ENCODE measurements at regions not wholly inside any gene's neighbourhood (a gene's known extent, or its start where the extent isn't known, plus 50 kb on each side); places are given as distances from the start of the nearest gene placed in this dataset.

DNA sequence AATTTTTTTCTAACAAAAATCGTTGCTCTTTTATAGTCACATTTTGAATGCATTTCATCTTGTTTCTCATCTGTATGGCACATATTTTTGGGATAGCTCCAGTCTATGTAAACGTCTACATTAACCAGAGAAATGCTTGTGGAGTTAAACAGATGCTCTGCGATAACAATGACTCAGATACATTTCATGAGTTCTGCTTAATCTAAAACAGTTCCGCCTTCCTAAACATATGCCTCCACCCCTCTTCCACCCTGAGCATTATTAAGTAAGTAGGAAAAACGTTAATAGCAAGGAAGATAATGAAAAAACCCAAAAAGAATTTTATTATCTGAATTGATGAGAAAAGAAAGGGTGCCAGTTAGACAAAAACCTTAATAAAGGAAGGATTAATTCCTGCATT lies 396.1 kb downstream of the TUSC7 start:
- no peak for DNase-seq (ENCODE audit: low read depth)
- TF ChIP-seq, protein P1, sequence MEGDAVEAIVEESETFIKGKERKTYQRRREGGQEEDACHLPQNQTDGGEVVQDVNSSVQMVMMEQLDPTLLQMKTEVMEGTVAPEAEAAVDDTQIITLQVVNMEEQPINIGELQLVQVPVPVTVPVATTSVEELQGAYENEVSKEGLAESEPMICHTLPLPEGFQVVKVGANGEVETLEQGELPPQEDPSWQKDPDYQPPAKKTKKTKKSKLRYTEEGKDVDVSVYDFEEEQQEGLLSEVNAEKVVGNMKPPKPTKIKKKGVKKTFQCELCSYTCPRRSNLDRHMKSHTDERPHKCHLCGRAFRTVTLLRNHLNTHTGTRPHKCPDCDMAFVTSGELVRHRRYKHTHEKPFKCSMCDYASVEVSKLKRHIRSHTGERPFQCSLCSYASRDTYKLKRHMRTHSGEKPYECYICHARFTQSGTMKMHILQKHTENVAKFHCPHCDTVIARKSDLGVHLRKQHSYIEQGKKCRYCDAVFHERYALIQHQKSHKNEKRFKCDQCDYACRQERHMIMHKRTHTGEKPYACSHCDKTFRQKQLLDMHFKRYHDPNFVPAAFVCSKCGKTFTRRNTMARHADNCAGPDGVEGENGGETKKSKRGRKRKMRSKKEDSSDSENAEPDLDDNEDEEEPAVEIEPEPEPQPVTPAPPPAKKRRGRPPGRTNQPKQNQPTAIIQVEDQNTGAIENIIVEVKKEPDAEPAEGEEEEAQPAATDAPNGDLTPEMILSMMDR (conservative IDR thresholded peaks at IDR 0.05; ENCODE audit: low read depth, low read length): no peak
- no peak overlapping the region for H3K4me3 ChIP-seq (ENCODE audit: low read depth, low read length)

GRCh38 chr3:117106396-117106795 lies 396.8 kb downstream of the TUSC7 start:
- no peak for DNase-seq (ENCODE audit: low read depth)
- TF ChIP-seq, protein P1 (conservative IDR thresholded peaks at IDR 0.05; ENCODE audit: low read depth, low read length): no peak

GRCh38 chr3:117107946-117108345 lies 398.4 kb downstream of the TUSC7 start:
- no peak overlapping the region for H3K4me3 ChIP-seq (ENCODE audit: low read depth, low read length)
- TF ChIP-seq, protein P1 (conservative IDR thresholded peaks at IDR 0.05; ENCODE audit: low read depth, low read length): no peak
- DNase-seq (ENCODE audit: low read depth): no peak

More at GRCh38 chr3:117106396-117106795, 396.8 kb downstream of the TUSC7 start:
- H3K4me3 ChIP-seq (ENCODE audit: low read depth, low read length): no peak overlapping the region

- TF ChIP-seq, protein P1 (conservative IDR thresholded peaks at IDR 0.05; ENCODE audit: low read depth, low read length): no peak
- no peak for DNase-seq (ENCODE audit: low read depth)
- H3K4me3 ChIP-seq (ENCODE audit: low read depth, low read length): no peak overlapping the region
Measured at GRCh38 chr3:117109178-117109577, 399.6 kb downstream of the TUSC7 start.

GRCh38 chr3:117114517-117115265 lies 405.1 kb downstream of the TUSC7 start:
- DNase-seq (ENCODE audit: low read depth): no peak
- H3K4me3 ChIP-seq (ENCODE audit: low read depth, low read length): no peak overlapping the region
- TF ChIP-seq, protein P1 (conservative IDR thresholded peaks at IDR 0.05; ENCODE audit: low read depth, low read length): no peak

DNA sequence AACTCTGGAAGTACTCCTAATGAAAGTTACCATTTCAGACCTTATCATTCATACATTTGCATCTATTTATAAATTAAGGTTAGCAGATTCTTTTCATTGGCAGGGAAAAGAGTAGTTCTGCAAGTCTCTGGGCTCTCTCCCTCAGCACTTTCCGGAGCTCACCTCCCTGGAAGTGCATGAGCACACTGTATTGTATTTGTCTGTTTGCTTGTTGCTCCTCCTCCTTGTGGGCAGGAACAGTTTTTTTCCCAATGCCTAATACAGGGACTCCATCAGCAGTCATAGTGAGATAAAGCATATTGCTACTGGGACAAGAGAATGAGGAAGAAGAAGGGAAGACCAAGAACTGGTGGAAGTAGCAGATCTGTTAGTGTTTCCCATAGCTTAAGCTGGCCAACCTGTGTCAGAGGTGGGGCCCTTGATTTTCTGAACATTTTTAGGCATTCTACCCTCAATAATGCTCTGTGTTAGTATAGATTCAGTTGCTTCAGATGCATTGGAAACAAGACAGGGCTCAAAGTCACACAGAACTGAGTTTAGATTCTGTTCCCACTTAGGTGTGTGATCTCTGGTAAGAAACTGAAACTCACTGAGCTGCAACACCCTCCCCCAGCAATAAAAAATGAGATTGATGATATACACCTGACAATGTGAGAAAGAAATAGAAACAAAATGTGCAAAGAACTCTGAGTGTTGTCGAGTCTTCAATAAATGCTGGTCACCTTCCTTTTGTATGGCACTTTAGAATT lies 407.8 kb downstream of the TUSC7 start:
- TF ChIP-seq, protein P1 (conservative IDR thresholded peaks at IDR 0.05; ENCODE audit: low read depth, low read length): no peak
- H3K4me3 ChIP-seq (ENCODE audit: low read depth, low read length): no peak overlapping the region
- DNase-seq (ENCODE audit: low read depth): no peak

Measured in epithelial cell of proximal tubule (primary cell).